GM18858 (cell line): ENCODE measurements at regions not wholly inside any gene's neighbourhood (a gene's known extent, or its start where the extent isn't known, plus 50 kb on each side); places are given as distances from the start of the nearest gene placed in this dataset.

Source experiments
- ATAC-seq: cut with Tn5 transposase; IDR thresholded peaks from one replicate; pipeline ENCODE4 v1.9.1; 2021; ENCODE audit not compliant: unreplicated experiment

GRCh38 chr15:77557564-77557963, 75.1 kb downstream of the LINGO1 start:
- ATAC-seq, result no peak

GRCh38 chr15:77557144-77557543, 75.6 kb downstream of the LINGO1 start:
- no peak for ATAC-seq

DNA sequence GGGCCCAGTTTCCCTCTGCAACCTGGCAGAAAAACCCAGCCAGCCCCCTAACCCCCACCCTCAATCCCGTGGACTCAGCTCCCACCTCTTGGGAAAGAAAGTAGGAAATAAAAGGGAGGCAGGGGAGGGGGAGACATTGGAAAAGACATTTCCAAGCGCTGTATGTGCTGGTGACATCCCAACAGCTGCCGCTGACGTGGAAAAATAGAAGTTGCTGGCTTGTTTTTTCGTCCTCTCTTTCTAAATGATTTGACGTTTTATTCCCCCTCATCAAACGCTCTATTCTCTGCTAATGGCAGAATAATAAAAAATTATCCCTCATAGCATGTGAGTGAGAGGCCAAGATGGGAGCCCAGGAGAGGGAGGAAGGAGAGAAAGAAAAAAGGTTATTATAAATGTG, 76.1 kb downstream of the LINGO1 start:
- ATAC-seq, result no peak

GRCh38 chr15:77555232-77555631, 77.5 kb downstream of the LINGO1 start:
- ATAC-seq, result no peak

GRCh38 chr15:77554306-77555080, 78.2 kb downstream of the LINGO1 start:
- ATAC-seq, result no peak

GRCh38 chr15:77553695-77554094, 79.0 kb downstream of the LINGO1 start:
- ATAC-seq, result no peak

GRCh38 chr15:77553257-77553656, 79.5 kb downstream of the LINGO1 start:
- ATAC-seq, result no peak

GRCh38 chr15:77552066-77552465, 80.6 kb downstream of the LINGO1 start:
- ATAC-seq, result no peak

DNA sequence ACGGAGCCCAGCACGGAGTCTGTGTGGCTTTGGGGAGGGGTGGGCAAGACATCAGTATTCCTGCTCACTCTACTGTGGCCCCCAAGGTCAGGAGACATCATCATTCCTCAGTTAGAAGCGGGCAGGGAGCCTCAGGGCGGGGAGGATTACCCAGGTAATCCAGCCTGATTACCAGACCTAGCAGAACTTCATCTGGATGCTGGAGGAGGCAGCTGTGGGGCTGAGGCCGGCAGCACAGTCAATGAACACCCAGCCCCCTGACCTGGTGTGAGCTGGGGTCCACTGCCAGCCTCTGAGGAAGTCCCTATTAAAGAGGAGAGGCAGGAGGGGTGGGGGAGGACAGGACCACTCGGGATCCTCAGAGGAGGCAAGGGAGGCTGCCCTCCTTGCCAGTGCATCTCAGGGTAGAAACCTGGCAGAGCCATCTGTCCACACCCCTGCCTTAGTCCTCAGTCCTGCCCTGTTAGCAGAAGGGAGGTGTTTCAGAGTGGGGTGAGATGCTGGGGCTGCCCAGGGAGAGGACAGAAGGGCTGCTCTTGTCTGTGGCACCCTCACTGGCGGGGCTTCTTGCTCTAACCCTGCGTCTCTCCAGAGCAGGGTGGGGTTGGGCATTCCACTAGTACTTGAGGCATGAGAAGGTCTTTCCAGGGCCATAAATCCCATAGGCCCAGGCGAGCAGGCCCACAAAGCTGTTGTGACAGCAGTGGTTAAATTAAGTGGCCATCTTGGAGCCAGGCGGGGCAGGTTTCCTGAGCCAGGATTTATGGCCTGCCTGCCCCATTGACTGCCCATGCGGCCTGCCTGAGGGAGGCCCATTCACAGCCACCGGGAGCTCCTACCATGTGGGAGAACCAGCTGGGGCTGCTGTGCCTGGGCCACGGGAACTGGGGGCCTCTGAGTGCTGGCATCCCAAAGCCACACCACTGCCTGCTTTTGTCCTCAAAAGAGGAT, 82.1 kb downstream of the LINGO1 start:
- ATAC-seq, result no peak

DNA sequence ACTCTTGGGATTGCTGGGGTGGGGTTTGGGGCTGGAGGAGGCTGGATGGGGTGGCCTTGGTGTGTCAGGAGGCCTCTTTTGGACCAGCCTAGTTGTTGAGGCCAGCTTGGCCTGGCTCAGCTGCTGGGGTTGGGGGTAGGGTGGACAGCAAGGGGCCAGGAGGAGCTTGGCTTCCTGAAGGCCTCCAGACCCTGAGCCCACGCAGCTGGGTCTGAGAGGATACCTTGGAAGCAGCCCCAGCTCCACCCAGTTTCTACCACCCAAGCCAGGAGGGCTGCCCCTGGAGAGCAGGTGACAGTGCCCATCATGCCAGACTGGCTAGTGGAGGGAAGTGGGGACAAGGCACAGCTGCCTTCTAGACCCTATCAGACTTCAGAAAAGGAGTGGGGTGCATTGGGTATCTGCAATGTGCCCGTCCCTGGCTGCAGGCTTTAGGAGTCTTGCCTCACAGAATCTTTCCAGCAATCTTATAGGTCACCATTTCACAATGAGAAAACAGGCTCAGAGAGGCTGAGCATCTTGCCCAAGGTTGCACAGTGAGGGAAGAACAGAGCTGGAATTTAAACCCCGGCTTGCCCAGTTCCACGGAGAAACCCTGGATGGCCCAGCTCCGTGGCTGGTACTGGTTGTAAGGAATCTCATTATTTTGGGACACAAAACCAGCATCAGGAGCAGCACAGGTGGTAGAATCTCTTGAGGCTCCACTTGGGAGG, 83.0 kb downstream of the LINGO1 start:
- ATAC-seq, result no peak

- ATAC-seq, result no peak
Observed at GRCh38 chr15:77548589-77549557, 83.8 kb downstream of the LINGO1 start.

- no peak for ATAC-seq
Observed at GRCh38 chr15:77547801-77548588, 84.7 kb downstream of the LINGO1 start.

GRCh38 chr15:77546870-77547269, 85.8 kb downstream of the LINGO1 start:
- ATAC-seq, result no peak

GRCh38 chr15:77546050-77546501, 86.6 kb downstream of the LINGO1 start:
- no peak for ATAC-seq

DNA sequence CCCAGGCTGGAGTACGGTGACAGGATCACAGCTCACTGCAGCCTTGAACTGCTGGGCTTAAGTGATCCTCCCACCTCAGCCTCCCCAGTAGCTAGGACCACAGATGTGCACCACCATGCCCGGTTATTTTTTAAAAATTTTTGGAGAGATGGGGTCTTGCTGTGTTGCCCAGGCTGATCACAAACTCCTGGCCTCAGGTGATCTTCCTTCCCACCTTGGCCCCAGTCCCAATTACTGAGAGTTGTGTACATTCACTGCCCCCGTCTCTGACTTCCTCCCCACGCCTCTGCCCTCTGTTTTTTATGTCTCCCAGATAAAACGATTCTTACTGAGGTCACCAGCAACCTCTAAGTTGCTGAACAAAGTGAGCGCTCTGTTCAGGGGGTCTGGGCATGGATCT, 87.7 kb downstream of the LINGO1 start:
- no peak for ATAC-seq

- no peak for ATAC-seq
Observed at GRCh38 chr15:77544162-77544561, 88.5 kb downstream of the LINGO1 start.

DNA sequence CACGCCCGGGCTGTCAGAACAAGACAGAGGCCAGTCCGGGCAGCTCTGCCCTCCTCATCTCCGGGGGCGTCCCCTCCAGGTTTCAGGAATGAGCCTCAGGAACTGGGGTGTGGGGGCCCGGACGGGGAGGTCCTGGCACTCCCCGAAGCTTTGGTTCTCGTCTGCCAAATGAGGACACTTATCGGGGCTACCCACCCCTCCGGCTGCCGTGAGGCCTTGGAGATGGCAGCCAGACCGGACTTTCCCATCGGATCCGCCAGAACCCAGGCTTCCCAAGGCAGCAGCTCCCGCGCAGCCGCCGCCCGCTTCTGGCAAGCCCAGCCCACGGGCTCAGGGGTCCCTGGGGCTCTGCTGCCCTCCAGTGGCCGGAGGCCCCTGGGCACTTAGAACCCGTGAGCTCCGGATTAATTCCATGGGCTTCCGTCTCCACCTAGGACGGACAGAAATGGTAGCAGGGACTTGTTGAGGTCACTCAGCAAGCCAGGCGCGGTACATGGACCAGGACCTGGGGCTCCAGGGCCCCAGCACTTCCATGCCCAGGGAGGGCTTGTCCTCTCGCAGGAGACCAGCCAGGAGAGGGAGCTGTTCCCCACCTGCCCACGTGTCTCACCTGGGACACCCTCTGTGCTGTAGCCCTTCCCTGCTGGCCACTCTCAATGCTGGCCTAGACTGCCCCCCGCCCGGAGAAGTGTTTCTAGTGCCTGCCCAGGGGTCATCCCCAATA, 89.4 kb downstream of the LINGO1 start:
- ATAC-seq, result no peak

GRCh38 chr15:77542491-77543001, 90.2 kb downstream of the LINGO1 start:
- no peak for ATAC-seq
